ENCODE measurements at regions not wholly inside any gene's neighbourhood (a gene's known extent, or its start where the extent isn't known, plus 50 kb on each side); places are given as distances from the start of the nearest gene placed in this dataset.

GRCh38 chr5:109945097-109945678 lies 255.5 kb downstream of the MAN2A1 start:
- no peak for DNase-seq (ENCODE audit: low read depth)

- DNase-seq (ENCODE audit: low read depth), result no peak
Measured at GRCh38 chr5:109945723-109946480, 256.2 kb downstream of the MAN2A1 start.

GRCh38 chr5:109946610-109947009 lies 256.9 kb downstream of the MAN2A1 start:
- DNase-seq (ENCODE audit: low read depth), result no peak

- no peak for DNase-seq (ENCODE audit: low read depth)
Measured at GRCh38 chr5:109947667-109948066, 257.9 kb downstream of the MAN2A1 start.

- DNase-seq (ENCODE audit: low read depth), result no peak
Measured at GRCh38 chr5:109950634-109951033, 260.9 kb downstream of the MAN2A1 start.

GRCh38 chr5:109951348-109951747 lies 261.6 kb downstream of the MAN2A1 start:
- DNase-seq (ENCODE audit: low read depth), result no peak

GRCh38 chr5:109951758-109952157 lies 262.0 kb downstream of the MAN2A1 start:
- DNase-seq (ENCODE audit: low read depth), result no peak

- no peak for DNase-seq (ENCODE audit: low read depth)
Measured at GRCh38 chr5:109953761-109954160, 264.0 kb downstream of the MAN2A1 start.

- DNase-seq (ENCODE audit: low read depth), result no peak
Measured at GRCh38 chr5:109956884-109957283, 267.2 kb downstream of the MAN2A1 start.

- no peak for DNase-seq (ENCODE audit: low read depth)
Measured at GRCh38 chr5:109958082-109958481, 268.4 kb downstream of the MAN2A1 start.

GRCh38 chr5:109959652-109960051 lies 269.9 kb downstream of the MAN2A1 start:
- DNase-seq (ENCODE audit: low read depth), result no peak

GRCh38 chr5:109961751-109962150 lies 272.0 kb downstream of the MAN2A1 start:
- DNase-seq (ENCODE audit: low read depth), result no peak

- no peak for DNase-seq (ENCODE audit: low read depth)
Measured at GRCh38 chr5:109962882-109963603, 273.3 kb downstream of the MAN2A1 start.

GRCh38 chr5:109964136-109964535 lies 274.4 kb downstream of the MAN2A1 start:
- no peak for DNase-seq (ENCODE audit: low read depth)

GRCh38 chr5:109965634-109966033 lies 275.9 kb downstream of the MAN2A1 start:
- no peak for DNase-seq (ENCODE audit: low read depth)

- no peak for DNase-seq (ENCODE audit: low read depth)
Measured at GRCh38 chr5:109971968-109972367, 282.2 kb downstream of the MAN2A1 start.

- DNase-seq (ENCODE audit: low read depth), result no peak
Measured at GRCh38 chr5:109981979-109982378, 292.3 kb downstream of the MAN2A1 start.

- no peak for DNase-seq (ENCODE audit: low read depth)
Measured at GRCh38 chr5:109982966-109983534, 293.3 kb downstream of the MAN2A1 start.

GRCh38 chr5:109986726-109987125 lies 297.0 kb downstream of the MAN2A1 start:
- no peak for DNase-seq (ENCODE audit: low read depth)

GRCh38 chr5:109987355-109987754 lies 297.6 kb downstream of the MAN2A1 start:
- DNase-seq (ENCODE audit: low read depth), result no peak

- DNase-seq (ENCODE audit: low read depth), result no peak
Measured at GRCh38 chr5:109987970-109988369, 298.2 kb downstream of the MAN2A1 start.

- DNase-seq (ENCODE audit: low read depth), result no peak
Measured at GRCh38 chr5:109989161-109989560, 299.4 kb downstream of the MAN2A1 start.
